HEK293T (cell line): ENCODE measurements at regions not wholly inside any gene's neighbourhood (a gene's known extent, or its start where the extent isn't known, plus 50 kb on each side); places are given as distances from the start of the nearest gene placed in this dataset.

Source experiments
- FOXK2 ChIP-seq: fragments of 450-650 bp; IDR thresholded peaks from 2 replicates; pipeline ENCODE4 v1.6.1; 2016; ENCODE audit warnings: mild to moderate bottlenecking
- FOXM1 ChIP-seq: fragments of 450-650 bp; IDR thresholded peaks from 2 replicates; pipeline ENCODE4 v1.6.1; 2017; ENCODE audit warnings: mild to moderate bottlenecking, borderline replicate concordance
- SP1 ChIP-seq: fragments of 450-650 bp; IDR thresholded peaks from 2 replicates; pipeline ENCODE4 v1.6.1; 2017

GRCh38 chr5:62933261-62933660 lies 354.6 kb downstream of the LRRC70 start:
- no peak for TF ChIP-seq FOXK2
- no peak for TF ChIP-seq FOXM1
- no peak for TF ChIP-seq SP1
